ENCODE measurements at regions not wholly inside any gene's neighbourhood (a gene's known extent, or its start where the extent isn't known, plus 50 kb on each side); places are given as distances from the start of the nearest gene placed in this dataset.

- POLR2A ChIA-PET (ENCODE audit: unreplicated experiment), result no interaction called here
- Histone ChIP-seq H3K4me1 (ENCODE audit: control insufficient read depth, insufficient read depth, low read length) (no peaks in the 10 kb centered on the region; the same call in 1 of the 2 replicates), H4K5ac (ENCODE audit: low read depth, low read length) (no peak overlapping the region), H3K14ac (replicated peaks; ENCODE audit: low read depth, low read length) (no peak overlapping the region), H3K4me3 (ENCODE audit: insufficient read depth, low read depth, low read length) (no peak overlapping the region), H3K23ac (ENCODE audit: low read depth, low read length) (no peak overlapping the region), H2BK120ac (ENCODE audit: low read depth, low read length) (no peak overlapping the region), H2BK15ac (ENCODE audit: low read depth, low read length) (no peak overlapping the region), H3K9me3 (ENCODE audit: control insufficient read depth, insufficient read depth, low read length) (no peaks in the 10 kb centered on the region), H4K20me1 (ENCODE audit: insufficient read depth, low read length) (no peaks in the 10 kb centered on the region), H2BK5ac (ENCODE audit: low read depth, low read length, poor library complexity, severe bottlenecking) (no peak overlapping the region), H3K4ac (ENCODE audit: low read depth, low read length) (no peak overlapping the region), H2AFZ (replicated peaks; ENCODE audit: low read length, poor library complexity) (no peak overlapping the region), H2AK5ac (ENCODE audit: low read depth, low read length) (no peak overlapping the region), H4K8ac (ENCODE audit: low read depth in 2 of 2, low read length in 2 of 2) (no peak overlapping the region), H3K9ac (ENCODE audit: low read depth, low read length) (no peak overlapping the region), H3K9me1 (ENCODE audit: insufficient read depth, low read length) (no peaks in the 10 kb centered on the region), H3K27me3 (ENCODE audit: control insufficient read depth, insufficient read depth, low read length) (no peaks in the 10 kb centered on the region), H3K4me2 (ENCODE audit: low read depth, low read length) (no peak overlapping the region), H3K27ac (ENCODE audit: insufficient read depth, low read length) (no peak overlapping the region), H4K91ac (ENCODE audit: insufficient read depth, low read depth, low read length) (no peak overlapping the region), H3K36me3 (ENCODE audit: control insufficient read depth, insufficient read depth, low read length) (no peaks in the 10 kb centered on the region), H3K56ac (ENCODE audit: extremely low read depth, insufficient read depth, low read length) (no peak overlapping the region), H3K79me1 (ENCODE audit: low read depth in 1 of 2, low read length in 2 of 2) (no peaks in the 10 kb centered on the region), H2BK20ac (ENCODE audit: low read depth, low read length) (no peak overlapping the region), H2AK9ac (replicated peaks; ENCODE audit: low read depth, low read length, poor library complexity) (no peak overlapping the region), H3K18ac (ENCODE audit: low read depth, low read length) (no peak overlapping the region; the same call in 1 of the 2 replicates)
- DNase-seq (no peak), ATAC-seq (ENCODE audit: low read depth) (peak; percentile 42; the same call in 1 of the 2 replicates)
- TF ChIP-seq, protein P1, sequence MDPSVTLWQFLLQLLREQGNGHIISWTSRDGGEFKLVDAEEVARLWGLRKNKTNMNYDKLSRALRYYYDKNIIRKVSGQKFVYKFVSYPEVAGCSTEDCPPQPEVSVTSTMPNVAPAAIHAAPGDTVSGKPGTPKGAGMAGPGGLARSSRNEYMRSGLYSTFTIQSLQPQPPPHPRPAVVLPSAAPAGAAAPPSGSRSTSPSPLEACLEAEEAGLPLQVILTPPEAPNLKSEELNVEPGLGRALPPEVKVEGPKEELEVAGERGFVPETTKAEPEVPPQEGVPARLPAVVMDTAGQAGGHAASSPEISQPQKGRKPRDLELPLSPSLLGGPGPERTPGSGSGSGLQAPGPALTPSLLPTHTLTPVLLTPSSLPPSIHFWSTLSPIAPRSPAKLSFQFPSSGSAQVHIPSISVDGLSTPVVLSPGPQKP (IDR thresholded peaks at IDR 0.05; ENCODE audit: borderline replicate concordance, low read depth, low read length), result no peak
- TF ChIP-seq SMC3 (IDR thresholded peaks at IDR 0.05; ENCODE audit: low read depth, low read length) (no peak), CTCF (conservative IDR thresholded peaks at IDR 0.05; ENCODE audit: low read depth, low read length) (no peak), MAFK (IDR thresholded peaks at IDR 0.05; ENCODE audit: low read depth, low read length) (no peak), CHD1 (IDR thresholded peaks at IDR 0.05; ENCODE audit: low read depth, low read length) (no peak), MAZ (IDR thresholded peaks at IDR 0.05; ENCODE audit: borderline replicate concordance, low read depth, low read length) (no peak), NFE2L2 (IDR thresholded peaks at IDR 0.05; ENCODE audit: low read depth, low read length) (no peak), RFX5 (IDR thresholded peaks at IDR 0.05; ENCODE audit: low read depth, low read length) (no peak), MXI1 (IDR thresholded peaks at IDR 0.05; ENCODE audit: borderline replicate concordance, low read depth, low read length) (no peak), RCOR1 (IDR thresholded peaks at IDR 0.05; ENCODE audit: insufficient replicate concordance, low read length) (no peak), CEBPB (IDR thresholded peaks at IDR 0.05; ENCODE audit: low read depth, low read length) (no peak), FOS (IDR thresholded peaks at IDR 0.05; ENCODE audit: low read depth, low read length) (no peak)
- dilution Hi-C loops (cut with HindIII; ENCODE audit: low sequenced_read_pairs, unreplicated experiment), result no loop called here
- no TSS peak for BruUV-seq (replicated peaks)
- in situ Hi-C loops (cut with MboI; ENCODE audit: low sequenced_read_pairs), result no loop called here
- CTCF ChIA-PET, result interaction anchor here (0.7 kb wide), 1 partner anchor 166 kb away, joined by 3 read pairs; no protein-coding TSS in a partner anchor
- intact Hi-C loops (cut with micrococcal nuclease), result no loop called here
- WGBS, 2 experiments (ENCODE audit: extremely low coverage in 2 of 2, insufficient read length in 1 of 2), result no CpG with 5 or more reads among the region's 1 CpG
These were observed 127.9 kb upstream of the CEP126 start for GRCh38 chr11:101786916-101787315.

Measured in IMR-90 (cell line).